NCI-H146 treated with DMSO at 0.1 percent for 48 hours (cell line): ENCODE measurements at regions not wholly inside any gene's neighbourhood (a gene's known extent, or its start where the extent isn't known, plus 50 kb on each side); places are given as distances from the start of the nearest gene placed in this dataset.

Source experiments
- DNase-seq: peaks from one replicate; lab custom pipeline; 2025; ENCODE audit not compliant: unreplicated experiment; lab: John Stamatoyannopoulos, UW

GRCh38 chr13:24074678-24075077, 85.8 kb upstream of the SPATA13 start:
- DNase-seq, result no peak

GRCh38 chr13:24075137-24075975, 85.2 kb upstream of the SPATA13 start:
- no peak for DNase-seq

- no peak for DNase-seq
These were observed 84.4 kb upstream of the SPATA13 start for GRCh38 chr13:24076109-24076508.

GRCh38 chr13:24076636-24077035, 83.9 kb upstream of the SPATA13 start:
- DNase-seq, result no peak

- DNase-seq, result no peak
These were observed 80.4 kb upstream of the SPATA13 start for GRCh38 chr13:24080134-24080533.

- DNase-seq, result no peak
These were observed 79.1 kb upstream of the SPATA13 start for GRCh38 chr13:24081387-24081786.

GRCh38 chr13:24083141-24083540, 77.4 kb upstream of the SPATA13 start:
- DNase-seq, result no peak

- DNase-seq, result peak; percentile 57
These were observed 76.6 kb upstream of the SPATA13 start for GRCh38 chr13:24083722-24084421.

- peak; percentile 9 for DNase-seq
These were observed 74.9 kb upstream of the SPATA13 start for GRCh38 chr13:24085662-24086061.

- no peak for DNase-seq
These were observed 73.9 kb upstream of the SPATA13 start for GRCh38 chr13:24086642-24087041.

- no peak for DNase-seq
These were observed 72.8 kb upstream of the SPATA13 start for GRCh38 chr13:24087605-24088225.

- DNase-seq, result no peak
These were observed 70.5 kb upstream of the SPATA13 start for GRCh38 chr13:24090049-24090448.

GRCh38 chr13:24091080-24091479, 69.4 kb upstream of the SPATA13 start:
- no peak for DNase-seq

- DNase-seq, result no peak
These were observed 68.4 kb upstream of the SPATA13 start for GRCh38 chr13:24092108-24092507.

GRCh38 chr13:24093047-24093446, 67.5 kb upstream of the SPATA13 start:
- DNase-seq, result no peak

GRCh38 chr13:24096659-24097058, 63.9 kb upstream of the SPATA13 start:
- no peak for DNase-seq

GRCh38 chr13:24097064-24097463, 63.5 kb upstream of the SPATA13 start:
- no peak for DNase-seq

GRCh38 chr13:24097667-24098066, 62.9 kb upstream of the SPATA13 start:
- DNase-seq, result no peak

- no peak for DNase-seq
These were observed 61.0 kb upstream of the SPATA13 start for GRCh38 chr13:24099490-24099889.

GRCh38 chr13:24100188-24100587, 60.3 kb upstream of the SPATA13 start:
- no peak for DNase-seq

GRCh38 chr13:24103782-24104372, 56.6 kb upstream of the SPATA13 start:
- DNase-seq, result no peak

GRCh38 chr13:24104723-24105122, 55.8 kb upstream of the SPATA13 start:
- DNase-seq, result no peak
